Esophagus squamous epithelium (tissue), 4 donors: ENCODE measurements at regions not wholly inside any gene's neighbourhood (a gene's known extent, or its start where the extent isn't known, plus 50 kb on each side); places are given as distances from the start of the nearest gene placed in this dataset.

ENCODE experiments used
- POLR2A ChIP-seq, 4 donors: fragments of 450-650 bp; IDR thresholded peaks; one replicate each; pipeline ENCODE4 v1.6.1; 2017; ENCODE audit warnings: antibody characterized with exemption in 4 of 4, mild to moderate bottlenecking in 4 of 4, moderate library complexity in 3 of 4
- TF ChIP-seq, protein P1 (sequence below), 6 experiments: fragments of 450-650 bp in 4 of 6; fragments of 200-600 bp in 2 of 6; sonication (generic) in 2 of 6; IDR thresholded peaks; one replicate each; pipeline ENCODE4 v1.5.1; 2016 to 2019; ENCODE audit warnings: antibody characterized with exemption in 6 of 6, mild to moderate bottlenecking in 4 of 6, moderate library complexity in 4 of 6

GRCh38 chr4:24024157-24024556 lies 134.3 kb upstream of the PPARGC1A start:
- TF ChIP-seq, protein P1, sequence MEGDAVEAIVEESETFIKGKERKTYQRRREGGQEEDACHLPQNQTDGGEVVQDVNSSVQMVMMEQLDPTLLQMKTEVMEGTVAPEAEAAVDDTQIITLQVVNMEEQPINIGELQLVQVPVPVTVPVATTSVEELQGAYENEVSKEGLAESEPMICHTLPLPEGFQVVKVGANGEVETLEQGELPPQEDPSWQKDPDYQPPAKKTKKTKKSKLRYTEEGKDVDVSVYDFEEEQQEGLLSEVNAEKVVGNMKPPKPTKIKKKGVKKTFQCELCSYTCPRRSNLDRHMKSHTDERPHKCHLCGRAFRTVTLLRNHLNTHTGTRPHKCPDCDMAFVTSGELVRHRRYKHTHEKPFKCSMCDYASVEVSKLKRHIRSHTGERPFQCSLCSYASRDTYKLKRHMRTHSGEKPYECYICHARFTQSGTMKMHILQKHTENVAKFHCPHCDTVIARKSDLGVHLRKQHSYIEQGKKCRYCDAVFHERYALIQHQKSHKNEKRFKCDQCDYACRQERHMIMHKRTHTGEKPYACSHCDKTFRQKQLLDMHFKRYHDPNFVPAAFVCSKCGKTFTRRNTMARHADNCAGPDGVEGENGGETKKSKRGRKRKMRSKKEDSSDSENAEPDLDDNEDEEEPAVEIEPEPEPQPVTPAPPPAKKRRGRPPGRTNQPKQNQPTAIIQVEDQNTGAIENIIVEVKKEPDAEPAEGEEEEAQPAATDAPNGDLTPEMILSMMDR (IDR thresholded peaks at IDR 0.05): no peak
- no peak for TF ChIP-seq POLR2A (IDR thresholded peaks at IDR 0.05)
